Spleen (tissue), 7 donors: ENCODE measurements at regions not wholly inside any gene's neighbourhood (a gene's known extent, or its start where the extent isn't known, plus 50 kb on each side); places are given as distances from the start of the nearest gene placed in this dataset.

Source experiments
- CTCF ChIP-seq, 11 experiments: fragments of 200-600 bp in 7 of 11; fragments of 450-650 bp in 4 of 11; sonication (generic) in 4 of 11; IDR thresholded peaks in 8 of 11; conservative IDR thresholded peaks in 3 of 11; 1 replicate in 7 of 11; 2 replicates in 4 of 11; pipeline versions ENCODE4 v1.4.0 to v1.8.0; 2016 to 2021; ENCODE audit warnings: antibody characterized with exemption in 11 of 11, inconsistent platforms in 4 of 11, mild to moderate bottlenecking in 1 of 11
- POLR2A ChIP-seq, 3 donors: fragments of 450-650 bp; IDR thresholded peaks; one replicate each; pipeline ENCODE4 v1.5.1; 2017; ENCODE audit warnings: antibody characterized with exemption in 3 of 3, mild to moderate bottlenecking in 1 of 3
- donor health status: DM: no; HTN: no; CAD: no; lungs with moderate emphysema.
- donor health status: DM: no; HTN: no; CAD: no.
- donor health status: DM: no; HTN: no; CAD: no.

DNA sequence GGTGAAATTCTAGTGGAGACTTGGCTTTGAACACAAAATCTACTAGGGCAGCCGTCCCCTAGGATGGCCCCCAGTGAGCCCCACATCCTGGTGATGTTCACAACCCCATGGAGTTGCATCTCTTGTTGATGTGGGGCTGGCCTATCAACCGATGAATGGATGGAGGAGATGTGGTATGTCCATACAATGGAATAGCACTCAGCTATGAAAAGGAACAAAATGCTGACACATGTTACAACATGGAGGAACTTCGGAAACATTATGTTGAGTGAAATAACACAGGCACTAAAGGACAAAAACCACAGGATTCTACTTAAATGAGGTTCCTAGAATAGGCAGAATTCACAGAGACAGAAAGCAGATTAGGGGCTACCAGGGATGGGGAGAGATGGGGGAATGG, 80.1 kb upstream of the ASAP2 start:
- TF ChIP-seq CTCF (IDR thresholded peaks at IDR 0.05 in 8 of 11, conservative IDR thresholded peaks at IDR 0.05 in 3 of 11) (no peak), POLR2A (IDR thresholded peaks at IDR 0.05) (no peak)
